ENCODE measurements at regions not wholly inside any gene's neighbourhood (a gene's known extent, or its start where the extent isn't known, plus 50 kb on each side); places are given as distances from the start of the nearest gene placed in this dataset.
"Not testable (repeated sequence)": the region's sequence is repeated elsewhere in the genome, so short reads cannot be mapped to it uniquely, and the experiment has no call there.

DNA sequence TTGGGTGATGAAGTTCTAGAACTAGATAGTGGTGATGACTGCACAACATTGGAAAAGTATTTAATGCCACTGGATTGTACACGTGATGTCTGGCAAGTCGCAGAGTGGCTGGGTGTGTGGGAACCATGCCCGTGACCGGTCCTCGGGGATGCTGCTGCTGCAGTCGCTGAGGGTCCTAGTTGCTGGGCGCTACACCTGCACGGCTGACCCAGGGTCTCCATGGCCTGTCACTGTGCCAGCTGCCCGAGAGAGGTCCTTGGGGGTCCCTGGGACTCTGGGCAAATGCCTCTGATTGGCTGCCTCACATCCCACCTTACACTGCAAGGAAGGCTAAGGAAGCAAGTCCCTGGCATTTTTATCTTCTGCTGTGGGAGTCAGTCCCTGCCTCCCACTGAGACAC is 109.1 kb upstream of the PABPC3 start:
- no peak overlapping the region for H3K4me2 ChIP-seq (ENCODE audit: low read length)
- H3K9me2 ChIP-seq (replicated peaks; ENCODE audit: control insufficient read depth, low read length): no peaks in the 10 kb centered on the region
- H3F3A ChIP-seq (ENCODE audit: control insufficient read depth, insufficient read depth): no peaks in the 10 kb centered on the region
- no peaks in the 10 kb centered on the region for H3K36me3 ChIP-seq (ENCODE audit: control insufficient read depth, low read length)
- H4K20me1 ChIP-seq (ENCODE audit: control insufficient read depth, insufficient read depth, low read depth, low read length): no peaks in the 10 kb centered on the region
- no peak overlapping the region for H3K4me3 ChIP-seq (ENCODE audit: low read length)
- H3K27me3 ChIP-seq (ENCODE audit: control insufficient read depth, low read length): peaks cover 22% of the 10 kb centered on the region
- H3K9me3 ChIP-seq (ENCODE audit: control insufficient read depth, insufficient read depth, low read length): no peaks in the 10 kb centered on the region
- H3K4me1 ChIP-seq (ENCODE audit: control insufficient read depth, low read length): peaks cover 2% of the 10 kb centered on the region; the same call in 1 of the 2 replicates
- TF ChIP-seq, protein P1, sequence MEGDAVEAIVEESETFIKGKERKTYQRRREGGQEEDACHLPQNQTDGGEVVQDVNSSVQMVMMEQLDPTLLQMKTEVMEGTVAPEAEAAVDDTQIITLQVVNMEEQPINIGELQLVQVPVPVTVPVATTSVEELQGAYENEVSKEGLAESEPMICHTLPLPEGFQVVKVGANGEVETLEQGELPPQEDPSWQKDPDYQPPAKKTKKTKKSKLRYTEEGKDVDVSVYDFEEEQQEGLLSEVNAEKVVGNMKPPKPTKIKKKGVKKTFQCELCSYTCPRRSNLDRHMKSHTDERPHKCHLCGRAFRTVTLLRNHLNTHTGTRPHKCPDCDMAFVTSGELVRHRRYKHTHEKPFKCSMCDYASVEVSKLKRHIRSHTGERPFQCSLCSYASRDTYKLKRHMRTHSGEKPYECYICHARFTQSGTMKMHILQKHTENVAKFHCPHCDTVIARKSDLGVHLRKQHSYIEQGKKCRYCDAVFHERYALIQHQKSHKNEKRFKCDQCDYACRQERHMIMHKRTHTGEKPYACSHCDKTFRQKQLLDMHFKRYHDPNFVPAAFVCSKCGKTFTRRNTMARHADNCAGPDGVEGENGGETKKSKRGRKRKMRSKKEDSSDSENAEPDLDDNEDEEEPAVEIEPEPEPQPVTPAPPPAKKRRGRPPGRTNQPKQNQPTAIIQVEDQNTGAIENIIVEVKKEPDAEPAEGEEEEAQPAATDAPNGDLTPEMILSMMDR (IDR thresholded peaks at IDR 0.05; ENCODE audit: low read depth, low read length, poor library complexity, severe bottlenecking): no peak
- TF ChIP-seq EZH2phosphoT487 (IDR thresholded peaks at IDR 0.05; ENCODE audit: borderline replicate concordance, low read length): no peak
- H3K27ac ChIP-seq (ENCODE audit: low read depth, low read length): no peak overlapping the region
- no peaks in the 10 kb centered on the region for H3K79me2 ChIP-seq (ENCODE audit: control insufficient read depth, low read length)

DNA sequence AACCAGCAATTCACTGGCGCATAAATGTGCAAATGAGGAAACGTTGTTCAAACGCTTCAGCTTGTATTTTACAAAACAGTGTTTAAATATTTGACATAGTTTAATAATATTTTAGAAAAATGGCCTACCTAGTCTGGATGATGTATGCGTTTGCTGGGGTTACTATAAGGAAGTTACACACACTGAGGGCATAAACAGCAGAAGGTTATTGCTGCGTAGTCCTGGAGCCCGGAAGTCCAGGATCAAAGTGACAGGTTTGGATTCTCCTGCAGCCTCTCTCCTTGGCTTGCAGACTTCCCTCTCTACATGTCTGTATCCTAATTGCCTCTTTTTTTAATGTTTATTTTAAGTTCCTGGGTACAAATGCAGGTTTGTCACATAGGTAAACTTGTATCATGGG is 106.0 kb upstream of the PABPC3 start:
- not testable (repeated sequence) for H3K4me1 ChIP-seq (ENCODE audit: control insufficient read depth, low read length); H3K4me3 ChIP-seq (ENCODE audit: low read length); H3K27ac ChIP-seq (ENCODE audit: low read depth, low read length); H3K36me3 ChIP-seq (ENCODE audit: control insufficient read depth, low read length); H3K79me2 ChIP-seq (ENCODE audit: control insufficient read depth, low read length); H3K9me3 ChIP-seq (ENCODE audit: control insufficient read depth, insufficient read depth, low read length); H4K20me1 ChIP-seq (ENCODE audit: control insufficient read depth, insufficient read depth, low read depth, low read length); H3F3A ChIP-seq (ENCODE audit: control insufficient read depth, insufficient read depth); H3K4me2 ChIP-seq (ENCODE audit: low read length); H3K9me2 ChIP-seq (replicated peaks; ENCODE audit: control insufficient read depth, low read length)
- H3K27me3 ChIP-seq (ENCODE audit: control insufficient read depth, low read length): peaks cover 29% of the 10 kb centered on the region

DNA sequence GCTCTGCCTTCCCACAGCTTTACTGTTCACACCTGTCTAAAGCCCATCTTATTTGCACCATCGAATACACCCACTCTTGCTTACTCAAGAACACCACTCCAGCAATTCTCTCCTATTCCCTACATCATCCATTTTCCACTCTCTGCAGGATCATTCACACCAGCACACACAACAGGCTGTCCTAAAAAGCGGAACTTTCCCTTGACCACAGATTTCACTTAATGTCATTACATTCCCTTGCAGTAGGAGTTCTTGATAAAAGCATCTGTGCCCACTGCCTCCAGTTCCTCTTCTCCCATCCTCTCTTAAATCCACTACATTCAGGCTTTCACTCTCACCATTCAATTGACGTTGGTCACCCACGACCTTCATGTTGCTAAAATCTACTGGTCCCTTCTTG is 103.0 kb upstream of the PABPC3 start:
- not testable (repeated sequence) for H3K27ac ChIP-seq (ENCODE audit: low read depth, low read length); H3K9me3 ChIP-seq (ENCODE audit: control insufficient read depth, insufficient read depth, low read length); H3K4me1 ChIP-seq (ENCODE audit: control insufficient read depth, low read length); H3K36me3 ChIP-seq (ENCODE audit: control insufficient read depth, low read length); H3F3A ChIP-seq (ENCODE audit: control insufficient read depth, insufficient read depth); H3K79me2 ChIP-seq (ENCODE audit: control insufficient read depth, low read length); H4K20me1 ChIP-seq (ENCODE audit: control insufficient read depth, insufficient read depth, low read depth, low read length); H3K4me3 ChIP-seq (ENCODE audit: low read length); H3K4me2 ChIP-seq (ENCODE audit: low read length); H3K9me2 ChIP-seq (replicated peaks; ENCODE audit: control insufficient read depth, low read length)
- peaks cover 26% of the 10 kb centered on the region for H3K27me3 ChIP-seq (ENCODE audit: control insufficient read depth, low read length)

DNA sequence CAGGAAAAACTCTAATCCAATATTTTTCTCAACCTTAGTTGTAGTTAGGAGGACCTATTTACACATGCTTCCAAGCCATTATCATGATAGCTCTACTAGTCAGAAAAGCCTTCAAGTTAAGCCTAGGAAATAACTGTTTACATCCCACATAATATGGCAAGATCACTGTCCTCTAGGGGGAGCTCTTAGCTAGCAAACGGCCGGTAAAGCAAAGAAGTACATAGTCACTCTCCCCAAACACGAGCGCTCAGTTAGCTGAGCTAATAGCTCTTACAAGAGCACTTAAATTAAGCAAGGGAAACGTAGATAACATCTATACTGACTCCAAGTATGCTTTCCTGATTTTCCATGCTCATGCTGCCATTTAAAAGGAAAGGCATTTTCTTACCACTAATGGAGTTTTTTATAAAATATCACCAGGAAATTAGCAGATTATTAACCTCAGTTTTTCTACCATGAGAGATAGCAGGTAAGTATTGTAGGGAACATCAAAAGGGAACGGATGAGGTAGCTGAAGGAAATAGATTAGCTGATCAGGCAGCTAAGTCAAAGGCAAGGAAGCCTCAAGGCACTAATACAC is 100.6 kb upstream of the PABPC3 start:
- no peak for TF ChIP-seq EZH2phosphoT487 (IDR thresholded peaks at IDR 0.05; ENCODE audit: borderline replicate concordance, low read length)
- TF ChIP-seq, protein P1 (IDR thresholded peaks at IDR 0.05; ENCODE audit: low read depth, low read length, poor library complexity, severe bottlenecking): peak; percentile 72
- Histone ChIP-seq H3K36me3 (ENCODE audit: control insufficient read depth, low read length) (no peaks in the 10 kb centered on the region), H3K9me2 (replicated peaks; ENCODE audit: control insufficient read depth, low read length) (no peaks in the 10 kb centered on the region), H3K9me3 (ENCODE audit: control insufficient read depth, insufficient read depth, low read length) (no peaks in the 10 kb centered on the region), H3K4me3 (ENCODE audit: low read length) (no peak overlapping the region), H3K4me1 (ENCODE audit: control insufficient read depth, low read length) (no peaks in the 10 kb centered on the region), H3F3A (ENCODE audit: control insufficient read depth, insufficient read depth) (no peaks in the 10 kb centered on the region), H3K27me3 (ENCODE audit: control insufficient read depth, low read length) (peaks cover 16% of the 10 kb centered on the region; the same call in 1 of the 2 replicates), H3K79me2 (ENCODE audit: control insufficient read depth, low read length) (no peaks in the 10 kb centered on the region), H4K20me1 (ENCODE audit: control insufficient read depth, insufficient read depth, low read depth, low read length) (no peaks in the 10 kb centered on the region), H3K27ac (ENCODE audit: low read depth, low read length) (no peak overlapping the region), H3K4me2 (ENCODE audit: low read length) (no peak overlapping the region)

All from DOHH2 (cell line).